HL-60 (cell line): ENCODE measurements at regions not wholly inside any gene's neighbourhood (a gene's known extent, or its start where the extent isn't known, plus 50 kb on each side); places are given as distances from the start of the nearest gene placed in this dataset.

ENCODE experiments used
- GABPA ChIP-seq: IDR thresholded peaks from 2 replicates; pipeline ENCODE4 v1.6.1; 2012; ENCODE audit warnings: low read depth
- POLR2AphosphoS5 ChIP-seq: IDR thresholded peaks from 2 replicates; pipeline ENCODE4 v1.6.1; 2012; ENCODE audit warnings: low read depth
- TF ChIP-seq, protein P1 (sequence below): IDR thresholded peaks from one replicate; pipeline ENCODE4 v1.5.1; 2011; ENCODE audit warnings: low read length, control low read depth, inconsistent platforms; ENCODE audit not compliant: insufficient read depth
- TF ChIP-seq, protein P2 (sequence below): IDR thresholded peaks from 2 replicates; pipeline ENCODE4 v1.6.1; 2012; ENCODE audit warnings: low read depth; ENCODE audit not compliant: insufficient replicate concordance

DNA sequence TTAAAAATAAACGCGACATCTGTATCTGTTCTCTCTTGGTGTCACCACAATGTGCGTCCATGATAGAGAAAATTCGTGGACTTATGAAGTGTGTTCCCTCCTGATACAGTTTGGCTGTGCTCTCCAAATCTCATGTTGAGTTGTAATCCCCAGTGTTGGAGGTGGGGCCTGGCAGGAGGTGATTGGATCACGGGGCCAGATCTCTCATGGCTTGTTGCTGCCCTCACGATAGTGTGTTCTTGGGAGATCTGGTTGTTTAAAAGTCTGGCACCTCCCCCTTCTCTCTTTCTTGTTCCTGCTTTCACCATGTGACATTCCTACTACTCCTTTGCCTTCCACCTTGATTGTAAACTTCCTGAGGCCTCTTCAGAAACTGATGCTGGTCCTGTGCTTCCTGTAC, 229.4 kb upstream of the MYO3A start:
- TF ChIP-seq, protein P1, sequence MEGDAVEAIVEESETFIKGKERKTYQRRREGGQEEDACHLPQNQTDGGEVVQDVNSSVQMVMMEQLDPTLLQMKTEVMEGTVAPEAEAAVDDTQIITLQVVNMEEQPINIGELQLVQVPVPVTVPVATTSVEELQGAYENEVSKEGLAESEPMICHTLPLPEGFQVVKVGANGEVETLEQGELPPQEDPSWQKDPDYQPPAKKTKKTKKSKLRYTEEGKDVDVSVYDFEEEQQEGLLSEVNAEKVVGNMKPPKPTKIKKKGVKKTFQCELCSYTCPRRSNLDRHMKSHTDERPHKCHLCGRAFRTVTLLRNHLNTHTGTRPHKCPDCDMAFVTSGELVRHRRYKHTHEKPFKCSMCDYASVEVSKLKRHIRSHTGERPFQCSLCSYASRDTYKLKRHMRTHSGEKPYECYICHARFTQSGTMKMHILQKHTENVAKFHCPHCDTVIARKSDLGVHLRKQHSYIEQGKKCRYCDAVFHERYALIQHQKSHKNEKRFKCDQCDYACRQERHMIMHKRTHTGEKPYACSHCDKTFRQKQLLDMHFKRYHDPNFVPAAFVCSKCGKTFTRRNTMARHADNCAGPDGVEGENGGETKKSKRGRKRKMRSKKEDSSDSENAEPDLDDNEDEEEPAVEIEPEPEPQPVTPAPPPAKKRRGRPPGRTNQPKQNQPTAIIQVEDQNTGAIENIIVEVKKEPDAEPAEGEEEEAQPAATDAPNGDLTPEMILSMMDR: no peak
- TF ChIP-seq POLR2AphosphoS5 (no peak), GABPA (no peak)
- TF ChIP-seq, protein P2, sequence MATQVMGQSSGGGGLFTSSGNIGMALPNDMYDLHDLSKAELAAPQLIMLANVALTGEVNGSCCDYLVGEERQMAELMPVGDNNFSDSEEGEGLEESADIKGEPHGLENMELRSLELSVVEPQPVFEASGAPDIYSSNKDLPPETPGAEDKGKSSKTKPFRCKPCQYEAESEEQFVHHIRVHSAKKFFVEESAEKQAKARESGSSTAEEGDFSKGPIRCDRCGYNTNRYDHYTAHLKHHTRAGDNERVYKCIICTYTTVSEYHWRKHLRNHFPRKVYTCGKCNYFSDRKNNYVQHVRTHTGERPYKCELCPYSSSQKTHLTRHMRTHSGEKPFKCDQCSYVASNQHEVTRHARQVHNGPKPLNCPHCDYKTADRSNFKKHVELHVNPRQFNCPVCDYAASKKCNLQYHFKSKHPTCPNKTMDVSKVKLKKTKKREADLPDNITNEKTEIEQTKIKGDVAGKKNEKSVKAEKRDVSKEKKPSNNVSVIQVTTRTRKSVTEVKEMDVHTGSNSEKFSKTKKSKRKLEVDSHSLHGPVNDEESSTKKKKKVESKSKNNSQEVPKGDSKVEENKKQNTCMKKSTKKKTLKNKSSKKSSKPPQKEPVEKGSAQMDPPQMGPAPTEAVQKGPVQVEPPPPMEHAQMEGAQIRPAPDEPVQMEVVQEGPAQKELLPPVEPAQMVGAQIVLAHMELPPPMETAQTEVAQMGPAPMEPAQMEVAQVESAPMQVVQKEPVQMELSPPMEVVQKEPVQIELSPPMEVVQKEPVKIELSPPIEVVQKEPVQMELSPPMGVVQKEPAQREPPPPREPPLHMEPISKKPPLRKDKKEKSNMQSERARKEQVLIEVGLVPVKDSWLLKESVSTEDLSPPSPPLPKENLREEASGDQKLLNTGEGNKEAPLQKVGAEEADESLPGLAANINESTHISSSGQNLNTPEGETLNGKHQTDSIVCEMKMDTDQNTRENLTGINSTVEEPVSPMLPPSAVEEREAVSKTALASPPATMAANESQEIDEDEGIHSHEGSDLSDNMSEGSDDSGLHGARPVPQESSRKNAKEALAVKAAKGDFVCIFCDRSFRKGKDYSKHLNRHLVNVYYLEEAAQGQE: no peak
